ENCODE measurements at regions not wholly inside any gene's neighbourhood (a gene's known extent, or its start where the extent isn't known, plus 50 kb on each side); places are given as distances from the start of the nearest gene placed in this dataset.

DNA sequence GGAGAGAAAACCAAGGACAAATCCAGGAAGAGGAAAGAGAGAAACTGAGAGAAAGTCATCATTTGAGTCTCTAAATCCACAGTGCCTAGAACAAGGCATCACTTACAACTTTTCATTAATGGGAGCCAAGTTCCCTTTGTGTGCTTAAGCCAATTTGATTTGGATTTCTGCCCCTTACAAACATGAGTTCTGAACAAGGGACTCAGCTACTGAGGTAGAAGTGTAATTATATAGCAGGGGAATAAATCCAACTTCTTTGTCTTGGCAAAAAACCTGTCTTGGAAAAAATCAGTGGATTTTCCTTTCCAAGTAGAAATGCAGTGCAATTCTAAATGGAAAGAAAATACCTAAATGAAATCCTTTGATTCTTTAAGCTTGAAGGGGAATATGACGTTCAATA lies 307.2 kb upstream of the CNTN3 start:
- Histone ChIP-seq H3K4me1 (replicated peaks in 1 of 2) (no peaks in the 10 kb centered on the region), H3K4me3 (no peak overlapping the region), H3K27me3 (no peaks in the 10 kb centered on the region), H3K9me3 (replicated peaks in 1 of 3) (no peaks in the 10 kb centered on the region), H3K27ac (no peak overlapping the region), H3K36me3 (replicated peaks in 1 of 2) (no peaks in the 10 kb centered on the region)
- DNase-seq, result no peak
- intact Hi-C loops (cut with DNase I), result no loop called here
- WGBS, 4 donors, result 68 to 78% (median 72%) methylated on average over 1 of the region's 1 CpG
- no peak for TF ChIP-seq POLR2A (IDR thresholded peaks at IDR 0.05)
- TF ChIP-seq, protein P1, sequence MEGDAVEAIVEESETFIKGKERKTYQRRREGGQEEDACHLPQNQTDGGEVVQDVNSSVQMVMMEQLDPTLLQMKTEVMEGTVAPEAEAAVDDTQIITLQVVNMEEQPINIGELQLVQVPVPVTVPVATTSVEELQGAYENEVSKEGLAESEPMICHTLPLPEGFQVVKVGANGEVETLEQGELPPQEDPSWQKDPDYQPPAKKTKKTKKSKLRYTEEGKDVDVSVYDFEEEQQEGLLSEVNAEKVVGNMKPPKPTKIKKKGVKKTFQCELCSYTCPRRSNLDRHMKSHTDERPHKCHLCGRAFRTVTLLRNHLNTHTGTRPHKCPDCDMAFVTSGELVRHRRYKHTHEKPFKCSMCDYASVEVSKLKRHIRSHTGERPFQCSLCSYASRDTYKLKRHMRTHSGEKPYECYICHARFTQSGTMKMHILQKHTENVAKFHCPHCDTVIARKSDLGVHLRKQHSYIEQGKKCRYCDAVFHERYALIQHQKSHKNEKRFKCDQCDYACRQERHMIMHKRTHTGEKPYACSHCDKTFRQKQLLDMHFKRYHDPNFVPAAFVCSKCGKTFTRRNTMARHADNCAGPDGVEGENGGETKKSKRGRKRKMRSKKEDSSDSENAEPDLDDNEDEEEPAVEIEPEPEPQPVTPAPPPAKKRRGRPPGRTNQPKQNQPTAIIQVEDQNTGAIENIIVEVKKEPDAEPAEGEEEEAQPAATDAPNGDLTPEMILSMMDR (IDR thresholded peaks at IDR 0.05), result no peak

DNA sequence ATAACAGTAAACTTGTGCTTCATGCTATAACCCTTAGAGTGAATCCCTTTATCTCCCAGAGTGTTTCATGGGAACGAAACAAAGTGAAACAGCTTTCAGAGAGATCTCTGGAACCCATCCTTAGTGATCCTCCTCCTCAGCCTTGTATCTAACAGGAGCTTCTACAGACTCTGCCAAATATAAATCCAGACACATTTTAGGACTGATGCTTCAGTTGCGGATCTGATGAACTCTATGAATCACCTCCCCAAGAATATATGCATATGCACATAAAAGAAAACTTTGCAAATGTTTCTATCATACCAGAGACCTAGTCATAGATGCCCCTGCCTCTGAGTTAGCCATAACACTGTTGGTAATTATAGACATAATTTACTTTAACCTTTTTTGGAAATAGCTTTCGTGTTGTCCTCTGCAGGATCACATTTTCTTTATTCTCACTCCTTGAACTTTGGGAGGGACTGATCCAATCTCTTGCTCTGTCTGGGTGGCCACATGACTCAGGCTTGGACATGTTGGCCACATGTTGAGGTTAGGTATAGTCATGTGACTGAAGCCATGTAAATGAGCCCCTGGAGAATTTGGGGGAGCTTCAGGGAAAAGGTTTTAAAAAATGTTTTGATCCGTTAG lies 306.4 kb upstream of the CNTN3 start:
- intact Hi-C loops (cut with DNase I), result no loop called here
- Histone ChIP-seq H3K9me3 (replicated peaks in 1 of 3) (no peaks in the 10 kb centered on the region), H3K27me3 (no peaks in the 10 kb centered on the region), H3K4me1 (replicated peaks in 1 of 2) (no peaks in the 10 kb centered on the region), H3K27ac (no peak overlapping the region), H3K36me3 (replicated peaks in 1 of 2) (no peaks in the 10 kb centered on the region), H3K4me3 (no peak overlapping the region)
- WGBS, 4 donors, result 60 to 81% (median 74%) methylated on average over 4 of the region's 4 CpGs
- TF ChIP-seq POLR2A (IDR thresholded peaks at IDR 0.05), result no peak
- TF ChIP-seq, protein P1 (IDR thresholded peaks at IDR 0.05), result no peak
- DNase-seq, result no peak

DNA sequence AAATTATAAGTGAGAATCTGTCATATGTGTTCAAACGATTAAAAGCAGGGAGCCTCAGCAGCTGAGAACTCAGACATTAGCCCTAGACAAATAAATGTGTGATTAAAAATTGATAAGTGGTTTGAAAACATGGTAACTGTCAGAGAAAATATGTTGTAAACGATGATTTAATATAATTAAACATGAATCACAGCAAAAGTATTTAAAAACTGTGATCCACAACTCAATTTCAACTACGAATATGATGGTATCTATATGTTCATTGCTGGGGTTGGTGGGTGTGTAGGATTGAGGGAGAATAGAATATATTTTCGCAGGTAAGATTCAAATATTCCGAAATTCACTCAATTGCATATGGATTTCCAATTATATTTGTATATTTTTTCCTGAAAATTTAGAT lies 302.2 kb upstream of the CNTN3 start:
- H3K4me3 ChIP-seq, result no peak overlapping the region
- H3K4me1 ChIP-seq (replicated peaks in 1 of 2), result no peaks in the 10 kb centered on the region
- no peaks in the 10 kb centered on the region for H3K36me3 ChIP-seq (replicated peaks in 1 of 2)
- intact Hi-C loops (cut with DNase I), result no loop called here
- WGBS, 4 donors, result 55 to 63% (median 57%) methylated on average over 5 of the region's 5 CpGs
- no peaks in the 10 kb centered on the region for H3K27me3 ChIP-seq
- no peak for DNase-seq
- TF ChIP-seq, protein P1 (IDR thresholded peaks at IDR 0.05), result no peak
- TF ChIP-seq POLR2A (IDR thresholded peaks at IDR 0.05), result no peak
- no peak overlapping the region for H3K27ac ChIP-seq
- H3K9me3 ChIP-seq (replicated peaks in 1 of 3), result no peaks in the 10 kb centered on the region

DNA sequence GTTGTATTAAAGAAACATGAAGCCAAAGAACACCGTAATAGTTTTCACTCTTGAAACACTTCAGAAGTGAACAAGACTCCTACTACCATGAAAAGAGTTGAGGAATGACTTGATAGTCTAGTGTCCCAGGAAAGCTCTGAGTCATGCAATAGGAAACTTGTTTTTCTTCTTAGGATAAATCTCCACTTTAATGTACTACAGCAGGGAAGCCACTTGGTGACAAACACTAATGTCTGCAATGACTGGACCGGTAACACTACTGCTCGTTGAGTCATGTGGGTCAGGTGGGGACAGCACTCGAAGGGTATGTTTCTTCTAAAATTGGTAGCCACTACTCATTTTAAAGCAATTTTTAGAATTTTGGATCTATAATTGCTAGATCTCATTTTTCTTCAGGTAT lies 291.7 kb upstream of the CNTN3 start:
- TF ChIP-seq, protein P1 (IDR thresholded peaks at IDR 0.05), result no peak
- no peak for TF ChIP-seq POLR2A (IDR thresholded peaks at IDR 0.05)
- H3K36me3 ChIP-seq (replicated peaks in 1 of 2), result no peaks in the 10 kb centered on the region
- H3K9me3 ChIP-seq (replicated peaks in 1 of 3), result no peaks in the 10 kb centered on the region
- H3K27me3 ChIP-seq, result no peaks in the 10 kb centered on the region
- intact Hi-C loops (cut with DNase I), result no loop called here
- H3K27ac ChIP-seq, result no peak overlapping the region
- DNase-seq, result no peak
- no peak overlapping the region for H3K4me3 ChIP-seq
- WGBS, 4 donors, result 71 to 84% (median 74%) methylated on average over 4 of the region's 4 CpGs
- no peaks in the 10 kb centered on the region for H3K4me1 ChIP-seq (replicated peaks in 1 of 2)

Data from adrenal gland (tissue), 9 donors.